ENCODE measurements at regions not wholly inside any gene's neighbourhood (a gene's known extent, or its start where the extent isn't known, plus 50 kb on each side); places are given as distances from the start of the nearest gene placed in this dataset.

- TF ChIP-seq CTCF (IDR thresholded peaks at IDR 0.05; ENCODE audit: poor library complexity) (no peak), EZH2 (IDR thresholded peaks at IDR 0.05; ENCODE audit: borderline replicate concordance) (no peak), EZH2phosphoT487 (IDR thresholded peaks at IDR 0.05; ENCODE audit: low read depth, severe bottlenecking, unreplicated experiment) (no peak)
- no peak overlapping the region for H3K4me3 ChIP-seq
- no peak overlapping the region for H3K27ac ChIP-seq
- peaks cover 3% of the 10 kb centered on the region for H3K4me1 ChIP-seq (ENCODE audit: insufficient read depth)
- no peaks in the 10 kb centered on the region for H3K79me2 ChIP-seq
- DNase-seq (ENCODE audit: low spot score), result no peak
- no peaks in the 10 kb centered on the region for H4K20me1 ChIP-seq (ENCODE audit: insufficient read depth, poor library complexity, severe bottlenecking)
- H3K4me2 ChIP-seq, result no peak overlapping the region
- H3K9me3 ChIP-seq (ENCODE audit: low read depth), result no peaks in the 10 kb centered on the region
- no peaks in the 10 kb centered on the region for H3K36me3 ChIP-seq (replicated peaks; ENCODE audit: insufficient read depth, low read depth)
- H2AFZ ChIP-seq, result no peak overlapping the region
- no peaks in the 10 kb centered on the region for H3K27me3 ChIP-seq
- WGBS (ENCODE audit: low lambda C conversion rate, missing lambda C conversion rate), result 91% methylated on average over 4 of the region's 4 CpGs
- no peaks in the 10 kb centered on the region for H3K9me2 ChIP-seq (replicated peaks; ENCODE audit: insufficient read depth)
These were observed 90.5 kb upstream of the RAPGEF2 start for GRCh38 chr4:159012381-159012780.

- no peaks in the 10 kb centered on the region for H3K79me2 ChIP-seq
- H3K36me3 ChIP-seq (replicated peaks; ENCODE audit: insufficient read depth, low read depth), result no peaks in the 10 kb centered on the region
- no peak overlapping the region for H3K4me2 ChIP-seq
- H3K4me1 ChIP-seq (ENCODE audit: insufficient read depth), result peaks cover 3% of the 10 kb centered on the region
- TF ChIP-seq EZH2phosphoT487 (IDR thresholded peaks at IDR 0.05; ENCODE audit: low read depth, severe bottlenecking, unreplicated experiment), result no peak
- H3K9me2 ChIP-seq (replicated peaks; ENCODE audit: insufficient read depth), result no peaks in the 10 kb centered on the region
- H3K27me3 ChIP-seq, result no peaks in the 10 kb centered on the region
- no peak for DNase-seq (ENCODE audit: low spot score)
- no peaks in the 10 kb centered on the region for H4K20me1 ChIP-seq (ENCODE audit: insufficient read depth, poor library complexity, severe bottlenecking)
- H3K27ac ChIP-seq, result no peak overlapping the region
- no peaks in the 10 kb centered on the region for H3K9me3 ChIP-seq (ENCODE audit: low read depth)
- no peak overlapping the region for H3K4me3 ChIP-seq
- no peak overlapping the region for H2AFZ ChIP-seq
These were observed 89.2 kb upstream of the RAPGEF2 start for GRCh38 chr4:159013692-159014091.

GRCh38 chr4:159014859-159015258 is 88.0 kb upstream of the RAPGEF2 start:
- Histone ChIP-seq H3K27me3 (no peaks in the 10 kb centered on the region), H3K4me2 (no peak overlapping the region), H3K9me2 (replicated peaks; ENCODE audit: insufficient read depth) (no peaks in the 10 kb centered on the region), H3K36me3 (replicated peaks; ENCODE audit: insufficient read depth, low read depth) (no peaks in the 10 kb centered on the region), H3K79me2 (no peaks in the 10 kb centered on the region), H3K4me3 (no peak overlapping the region), H3K4me1 (ENCODE audit: insufficient read depth) (peaks cover 3% of the 10 kb centered on the region), H4K20me1 (ENCODE audit: insufficient read depth, poor library complexity, severe bottlenecking) (no peaks in the 10 kb centered on the region), H2AFZ (no peak overlapping the region), H3K27ac (no peak overlapping the region), H3K9me3 (ENCODE audit: low read depth) (no peaks in the 10 kb centered on the region)
- TF ChIP-seq CTCF (IDR thresholded peaks at IDR 0.05; ENCODE audit: poor library complexity) (no peak), EZH2 (IDR thresholded peaks at IDR 0.05; ENCODE audit: borderline replicate concordance) (no peak), EZH2phosphoT487 (IDR thresholded peaks at IDR 0.05; ENCODE audit: low read depth, severe bottlenecking, unreplicated experiment) (no peak)
- no peak for DNase-seq (ENCODE audit: low spot score)
- 75% methylated on average over 4 of the region's 4 CpGs for WGBS (ENCODE audit: low lambda C conversion rate, missing lambda C conversion rate)

GRCh38 chr4:159015841-159016240 is 87.0 kb upstream of the RAPGEF2 start:
- peak overlapping the region; percentile 65 for H3K4me2 ChIP-seq

More at GRCh38 chr4:159015841-159016240, 87.0 kb upstream of the RAPGEF2 start:
- H3K27me3 ChIP-seq, result no peaks in the 10 kb centered on the region
- H3K9me2 ChIP-seq (replicated peaks; ENCODE audit: insufficient read depth), result no peaks in the 10 kb centered on the region
- H3K79me2 ChIP-seq, result no peaks in the 10 kb centered on the region
- H3K36me3 ChIP-seq (replicated peaks; ENCODE audit: insufficient read depth, low read depth), result no peaks in the 10 kb centered on the region
- no peak overlapping the region for H3K4me3 ChIP-seq
- no peak overlapping the region for H3K27ac ChIP-seq
- H4K20me1 ChIP-seq (ENCODE audit: insufficient read depth, poor library complexity, severe bottlenecking), result no peaks in the 10 kb centered on the region
- H3K4me1 ChIP-seq (ENCODE audit: insufficient read depth), result peaks cover 3% of the 10 kb centered on the region
- DNase-seq (ENCODE audit: low spot score), result no peak
- no peaks in the 10 kb centered on the region for H3K9me3 ChIP-seq (ENCODE audit: low read depth)
- H2AFZ ChIP-seq, result peak overlapping the region; percentile 66
- 92% methylated on average over 5 of the region's 5 CpGs for WGBS (ENCODE audit: low lambda C conversion rate, missing lambda C conversion rate)
- TF ChIP-seq EZH2 (IDR thresholded peaks at IDR 0.05; ENCODE audit: borderline replicate concordance) (no peak), EZH2phosphoT487 (IDR thresholded peaks at IDR 0.05; ENCODE audit: low read depth, severe bottlenecking, unreplicated experiment) (no peak), CTCF (IDR thresholded peaks at IDR 0.05; ENCODE audit: poor library complexity) (no peak)
